Spleen (tissue), 7 donors: ENCODE measurements at regions not wholly inside any gene's neighbourhood (a gene's known extent, or its start where the extent isn't known, plus 50 kb on each side); places are given as distances from the start of the nearest gene placed in this dataset.

Source experiments
- CTCF ChIP-seq, 11 experiments: fragments of 200-600 bp in 7 of 11; fragments of 450-650 bp in 4 of 11; sonication (generic) in 4 of 11; IDR thresholded peaks in 8 of 11; conservative IDR thresholded peaks in 3 of 11; 1 replicate in 7 of 11; 2 replicates in 4 of 11; pipeline versions ENCODE4 v1.4.0 to v1.8.0; 2016 to 2021; ENCODE audit warnings: antibody characterized with exemption in 11 of 11, inconsistent platforms in 4 of 11, mild to moderate bottlenecking in 1 of 11
- POLR2A ChIP-seq, 3 donors: fragments of 450-650 bp; IDR thresholded peaks; one replicate each; pipeline ENCODE4 v1.5.1; 2017; ENCODE audit warnings: antibody characterized with exemption in 3 of 3, mild to moderate bottlenecking in 1 of 3
- donor health status: DM: no; HTN: no; CAD: no; lungs with moderate emphysema.
- donor health status: DM: no; HTN: no; CAD: no.
- donor health status: DM: no; HTN: no; CAD: no.

GRCh38 chr4:24158031-24158430 is 268.2 kb upstream of the PPARGC1A start:
- TF ChIP-seq CTCF (IDR thresholded peaks at IDR 0.05 in 8 of 11, conservative IDR thresholded peaks at IDR 0.05 in 3 of 11) = no peak
- TF ChIP-seq POLR2A (IDR thresholded peaks at IDR 0.05) = no peak
